NCI-H69 (cell line): ENCODE measurements at regions not wholly inside any gene's neighbourhood (a gene's known extent, or its start where the extent isn't known, plus 50 kb on each side); places are given as distances from the start of the nearest gene placed in this dataset.

ENCODE experiments used
- DNase-seq: peaks from one replicate; lab custom pipeline; 2025; lab: John Stamatoyannopoulos, UW

GRCh38 chr11:32531528-32531927 lies 52.1 kb upstream of the EIF3M start:
- DNase-seq: no peak

GRCh38 chr11:32529994-32530588 lies 53.5 kb upstream of the EIF3M start:
- DNase-seq: no peak

GRCh38 chr11:32527261-32528175 lies 56.1 kb upstream of the EIF3M start:
- DNase-seq: no peak

- DNase-seq: no peak
Measured at GRCh38 chr11:32526760-32527159, 56.9 kb upstream of the EIF3M start.

- no peak for DNase-seq
Measured at GRCh38 chr11:32511926-32512325, 71.7 kb upstream of the EIF3M start.

GRCh38 chr11:32510039-32510438 lies 73.6 kb upstream of the EIF3M start:
- no peak for DNase-seq

GRCh38 chr11:32508780-32509179 lies 73.4 kb upstream of the WT1 start:
- DNase-seq: no peak

GRCh38 chr11:32500001-32500400 lies 64.7 kb upstream of the WT1 start:
- DNase-seq: no peak

GRCh38 chr11:32497951-32498350 lies 62.6 kb upstream of the WT1 start:
- DNase-seq: peak; percentile 20

GRCh38 chr11:32494629-32495028 lies 59.3 kb upstream of the WT1 start:
- DNase-seq: no peak

GRCh38 chr11:32489464-32489863 lies 54.1 kb upstream of the WT1 start:
- no peak for DNase-seq

GRCh38 chr11:32487270-32487669 lies 51.9 kb upstream of the WT1 start:
- DNase-seq: no peak

GRCh38 chr11:32485733-32486132 lies 50.4 kb upstream of the WT1 start:
- no peak for DNase-seq
